Type B pancreatic cell (in vitro differentiated cells): ENCODE measurements at regions not wholly inside any gene's neighbourhood (a gene's known extent, or its start where the extent isn't known, plus 50 kb on each side); places are given as distances from the start of the nearest gene placed in this dataset.

Source experiments
- DNase-seq: peaks from one replicate; pipeline ENCODE4 v3.0.0; 2021; ENCODE audit warnings: mixed read lengths; ENCODE audit not compliant: unreplicated experiment; ENCODE audit errors: extremely low spot score
- H3K27ac Mint-ChIP-seq: 2 replicates; pipeline ENCODE4 v1.8.0; 2021; ENCODE audit warnings: mild to moderate bottlenecking, mixed read lengths
- H3K27me3 Mint-ChIP-seq: 2 replicates; pipeline ENCODE4 v1.8.0; 2021; ENCODE audit warnings: mixed read lengths
- H3K36me3 Mint-ChIP-seq: 2 replicates; pipeline ENCODE4 v1.8.0; 2021; ENCODE audit warnings: mixed read lengths
- H3K4me1 Mint-ChIP-seq: one replicate; pipeline ENCODE4 v1.8.0; 2021; ENCODE audit warnings: mixed read lengths; ENCODE audit not compliant: unreplicated experiment
- H3K4me3 Mint-ChIP-seq: 2 replicates; pipeline ENCODE4 v1.8.0; 2021; ENCODE audit warnings: mild to moderate bottlenecking, mixed read lengths
- H3K9me3 Mint-ChIP-seq: 2 replicates; pipeline ENCODE4 v1.8.0; 2021; ENCODE audit warnings: mixed read lengths
- TF ChIP-seq, protein P1 (sequence below): fragments of 200-600 bp; sonication (generic); conservative IDR thresholded peaks from 2 replicates; pipeline ENCODE4 v1.5.0; 2021; ENCODE audit warnings: antibody characterized with exemption, mild to moderate bottlenecking

DNA sequence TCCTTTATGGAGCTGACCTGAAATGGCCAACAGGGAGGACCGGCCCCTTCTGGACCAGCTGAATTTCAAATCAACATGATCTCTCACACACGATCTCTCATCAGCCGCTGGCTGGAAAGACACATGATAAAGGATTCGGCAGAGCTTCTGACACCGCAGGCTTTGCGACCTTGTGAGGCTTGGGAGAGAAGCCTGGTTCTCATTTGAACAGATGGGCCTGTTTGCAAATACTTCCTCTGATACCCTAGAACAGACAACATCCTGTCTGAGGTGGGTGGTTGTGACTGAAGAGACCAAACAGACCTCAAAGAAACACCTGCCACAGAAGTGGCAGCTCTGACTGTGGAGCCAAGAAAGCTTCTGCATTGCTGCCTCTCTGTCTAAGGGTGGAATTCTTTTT is 77.9 kb upstream of the SDK2 start:
- H3K27ac Mint-ChIP-seq, result no peak overlapping the region
- no peaks in the 10 kb centered on the region for H3K36me3 Mint-ChIP-seq
- no peaks in the 10 kb centered on the region for H3K9me3 Mint-ChIP-seq
- DNase-seq, result no peak
- peaks cover 14% of the 10 kb centered on the region for H3K27me3 Mint-ChIP-seq
- TF ChIP-seq, protein P1, sequence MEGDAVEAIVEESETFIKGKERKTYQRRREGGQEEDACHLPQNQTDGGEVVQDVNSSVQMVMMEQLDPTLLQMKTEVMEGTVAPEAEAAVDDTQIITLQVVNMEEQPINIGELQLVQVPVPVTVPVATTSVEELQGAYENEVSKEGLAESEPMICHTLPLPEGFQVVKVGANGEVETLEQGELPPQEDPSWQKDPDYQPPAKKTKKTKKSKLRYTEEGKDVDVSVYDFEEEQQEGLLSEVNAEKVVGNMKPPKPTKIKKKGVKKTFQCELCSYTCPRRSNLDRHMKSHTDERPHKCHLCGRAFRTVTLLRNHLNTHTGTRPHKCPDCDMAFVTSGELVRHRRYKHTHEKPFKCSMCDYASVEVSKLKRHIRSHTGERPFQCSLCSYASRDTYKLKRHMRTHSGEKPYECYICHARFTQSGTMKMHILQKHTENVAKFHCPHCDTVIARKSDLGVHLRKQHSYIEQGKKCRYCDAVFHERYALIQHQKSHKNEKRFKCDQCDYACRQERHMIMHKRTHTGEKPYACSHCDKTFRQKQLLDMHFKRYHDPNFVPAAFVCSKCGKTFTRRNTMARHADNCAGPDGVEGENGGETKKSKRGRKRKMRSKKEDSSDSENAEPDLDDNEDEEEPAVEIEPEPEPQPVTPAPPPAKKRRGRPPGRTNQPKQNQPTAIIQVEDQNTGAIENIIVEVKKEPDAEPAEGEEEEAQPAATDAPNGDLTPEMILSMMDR, result no peak
- H3K4me1 Mint-ChIP-seq, result peaks cover 30% of the 10 kb centered on the region
- no peak overlapping the region for H3K4me3 Mint-ChIP-seq

DNA sequence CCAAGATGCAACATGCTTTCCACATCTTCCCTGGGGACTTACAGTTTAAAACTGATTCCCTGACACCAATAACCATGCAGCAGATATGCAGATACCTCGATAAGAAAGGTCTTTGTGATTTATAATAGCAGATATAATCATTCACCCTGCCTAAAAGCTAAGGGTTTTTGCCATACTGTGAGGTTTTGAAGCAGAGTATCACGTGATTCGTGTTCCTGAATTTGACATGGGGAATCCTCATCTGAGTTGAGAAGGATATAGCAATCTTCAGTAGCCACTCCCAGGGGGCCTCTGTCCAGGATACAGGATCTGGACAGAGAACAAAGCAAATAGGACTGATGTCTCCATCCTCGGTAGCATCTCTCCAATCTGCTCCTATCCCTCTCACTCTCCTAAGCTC is 79.1 kb upstream of the SDK2 start:
- Mint-ChIP-seq H3K36me3 (no peaks in the 10 kb centered on the region), H3K27me3 (peaks cover 17% of the 10 kb centered on the region), H3K4me1 (peaks cover 27% of the 10 kb centered on the region), H3K9me3 (no peaks in the 10 kb centered on the region), H3K4me3 (no peak overlapping the region), H3K27ac (no peak overlapping the region)
- no peak for DNase-seq
- TF ChIP-seq, protein P1, result no peak

- H3K27me3 Mint-ChIP-seq, result peaks cover 16% of the 10 kb centered on the region
- DNase-seq, result no peak
- no peaks in the 10 kb centered on the region for H3K36me3 Mint-ChIP-seq
- H3K9me3 Mint-ChIP-seq, result peaks cover 3% of the 10 kb centered on the region
- H3K4me1 Mint-ChIP-seq, result peaks cover 17% of the 10 kb centered on the region
- no peak overlapping the region for H3K4me3 Mint-ChIP-seq
- no peak overlapping the region for H3K27ac Mint-ChIP-seq
- TF ChIP-seq, protein P1, result no peak
Observed at GRCh38 chr17:73724341-73724740, 80.1 kb upstream of the SDK2 start.

DNA sequence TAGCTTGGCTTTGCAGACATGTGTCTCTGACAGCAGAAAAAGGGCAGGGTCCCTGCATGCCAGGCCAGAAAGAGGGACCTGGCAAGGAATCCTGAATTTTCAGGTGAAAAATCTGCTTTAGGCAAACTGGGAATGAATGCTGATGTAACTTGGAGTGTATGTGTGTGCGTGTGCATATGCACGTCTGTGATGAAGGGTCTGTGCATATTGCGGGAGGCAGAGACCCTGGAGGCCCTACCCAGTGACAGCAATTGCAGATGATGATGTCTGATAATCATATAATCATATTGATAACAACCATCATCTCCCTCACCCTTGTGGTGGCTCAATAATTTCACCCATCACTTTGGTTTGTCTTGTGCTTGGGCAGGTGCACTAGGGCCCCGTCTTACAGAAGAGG is 80.7 kb upstream of the SDK2 start:
- TF ChIP-seq, protein P1, result no peak
- H3K4me1 Mint-ChIP-seq, result peaks cover 11% of the 10 kb centered on the region
- no peak overlapping the region for H3K27ac Mint-ChIP-seq
- H3K4me3 Mint-ChIP-seq, result no peak overlapping the region
- no peak for DNase-seq
- H3K9me3 Mint-ChIP-seq, result peaks cover 7% of the 10 kb centered on the region
- no peaks in the 10 kb centered on the region for H3K36me3 Mint-ChIP-seq
- H3K27me3 Mint-ChIP-seq, result peaks cover 20% of the 10 kb centered on the region

- Mint-ChIP-seq H3K27me3 (peaks cover 20% of the 10 kb centered on the region), H3K4me1 (peaks cover 2% of the 10 kb centered on the region), H3K36me3 (no peaks in the 10 kb centered on the region), H3K9me3 (peaks cover 13% of the 10 kb centered on the region), H3K4me3 (no peak overlapping the region), H3K27ac (no peak overlapping the region)
- TF ChIP-seq, protein P1, result no peak
- DNase-seq, result no peak
Observed at GRCh38 chr17:73725794-73726515, 81.7 kb upstream of the SDK2 start.
